NT2/D1 (cell line): ENCODE measurements at regions not wholly inside any gene's neighbourhood (a gene's known extent, or its start where the extent isn't known, plus 50 kb on each side); places are given as distances from the start of the nearest gene placed in this dataset.

ENCODE experiments used
- DNase-seq: peaks from one replicate; pipeline ENCODE4 v3.0.0-alpha.2; 2011; ENCODE audit warnings: low read depth, low spot score
- H3K27me3 ChIP-seq: 2 replicates; pipeline ENCODE4 v1.6.0; 2011; ENCODE audit warnings: mild to moderate bottlenecking; ENCODE audit not compliant: insufficient read length, insufficient read depth
- H3K36me3 ChIP-seq: 2 replicates; pipeline ENCODE4 v1.6.1; 2011; ENCODE audit warnings: mild to moderate bottlenecking, low read length, mixed read lengths; ENCODE audit not compliant: insufficient read depth, insufficient read length
- H3K4me1 ChIP-seq: 2 replicates; pipeline ENCODE4 v1.5.1; 2011; ENCODE audit not compliant: insufficient read depth, insufficient read length
- H3K4me3 ChIP-seq: 2 replicates; pipeline ENCODE4 v1.5.1; 2011; ENCODE audit warnings: low read depth; ENCODE audit not compliant: insufficient read length
- H3K9ac ChIP-seq: 2 replicates; pipeline ENCODE4 v1.6.0; 2011; ENCODE audit warnings: low read depth; ENCODE audit not compliant: insufficient read length
- H3K9me3 ChIP-seq: 2 replicates; pipeline ENCODE4 v1.5.1; 2011; ENCODE audit warnings: mild to moderate bottlenecking, low read length; ENCODE audit not compliant: insufficient read depth
- SUZ12 ChIP-seq: IDR thresholded peaks from 2 replicates; pipeline ENCODE4 v1.6.1; 2011; ENCODE audit not compliant: insufficient read length, insufficient read depth; ENCODE audit errors: extremely low read depth
- YY1 ChIP-seq: IDR thresholded peaks from 2 replicates; pipeline ENCODE4 v1.6.1; 2011; ENCODE audit not compliant: insufficient read length, insufficient read depth
- ZNF274 ChIP-seq: IDR thresholded peaks from 2 replicates; pipeline ENCODE4 v1.6.1; 2011; ENCODE audit warnings: mild to moderate bottlenecking, low read depth, low read length

- DNase-seq, result no peak
- H3K36me3 ChIP-seq, result no peaks in the 10 kb centered on the region
- H3K9me3 ChIP-seq, result no peaks in the 10 kb centered on the region
- H3K9ac ChIP-seq, result no peak overlapping the region
- TF ChIP-seq ZNF274 (no peak), YY1 (no peak), SUZ12 (no peak)
- no peak overlapping the region for H3K4me3 ChIP-seq
- no peaks in the 10 kb centered on the region for H3K27me3 ChIP-seq
- H3K4me1 ChIP-seq, result no peaks in the 10 kb centered on the region
These were observed 220.6 kb downstream of the OLFM4 start for GRCh38 chr13:53249236-53249635.

GRCh38 chr13:53250272-53250875 lies 221.8 kb downstream of the OLFM4 start:
- Histone ChIP-seq H3K9me3 (no peaks in the 10 kb centered on the region), H3K4me3 (no peak overlapping the region), H3K9ac (no peak overlapping the region), H3K4me1 (no peaks in the 10 kb centered on the region), H3K27me3 (no peaks in the 10 kb centered on the region), H3K36me3 (no peaks in the 10 kb centered on the region)
- TF ChIP-seq SUZ12, result no peak
- TF ChIP-seq ZNF274, result no peak
- peak; percentile 58 for DNase-seq

- Histone ChIP-seq H3K4me3 (no peak overlapping the region), H3K36me3 (no peaks in the 10 kb centered on the region), H3K4me1 (no peaks in the 10 kb centered on the region), H3K9me3 (no peaks in the 10 kb centered on the region), H3K27me3 (no peaks in the 10 kb centered on the region), H3K9ac (no peak overlapping the region)
- TF ChIP-seq YY1 (no peak), SUZ12 (no peak), ZNF274 (no peak)
- no peak for DNase-seq
These were observed 222.4 kb downstream of the OLFM4 start for GRCh38 chr13:53250977-53251376.

GRCh38 chr13:53254500-53254899 lies 225.9 kb downstream of the OLFM4 start:
- H3K9ac ChIP-seq, result no peak overlapping the region
- H3K36me3 ChIP-seq, result no peaks in the 10 kb centered on the region
- DNase-seq, result no peak
- H3K9me3 ChIP-seq, result no peaks in the 10 kb centered on the region
- TF ChIP-seq ZNF274, result no peak
- TF ChIP-seq YY1, result no peak
- no peak for TF ChIP-seq SUZ12
- no peaks in the 10 kb centered on the region for H3K4me1 ChIP-seq
- no peaks in the 10 kb centered on the region for H3K27me3 ChIP-seq
- no peak overlapping the region for H3K4me3 ChIP-seq

GRCh38 chr13:53255795-53256194 lies 227.2 kb downstream of the OLFM4 start:
- Histone ChIP-seq H3K9ac (no peak overlapping the region), H3K4me1 (no peaks in the 10 kb centered on the region), H3K27me3 (no peaks in the 10 kb centered on the region), H3K9me3 (no peaks in the 10 kb centered on the region), H3K36me3 (no peaks in the 10 kb centered on the region), H3K4me3 (no peak overlapping the region)
- no peak for DNase-seq
- no peak for TF ChIP-seq ZNF274
- TF ChIP-seq SUZ12, result no peak
- TF ChIP-seq YY1, result no peak

- Histone ChIP-seq H3K9me3 (no peaks in the 10 kb centered on the region), H3K4me3 (no peak overlapping the region), H3K9ac (no peak overlapping the region), H3K27me3 (no peaks in the 10 kb centered on the region), H3K36me3 (no peaks in the 10 kb centered on the region), H3K4me1 (no peaks in the 10 kb centered on the region)
- DNase-seq, result no peak
- TF ChIP-seq YY1 (no peak), ZNF274 (no peak), SUZ12 (no peak)
These were observed 232.0 kb downstream of the OLFM4 start for GRCh38 chr13:53260594-53260993.

GRCh38 chr13:53264751-53265385 lies 236.3 kb downstream of the OLFM4 start:
- DNase-seq, result no peak
- H3K27me3 ChIP-seq, result no peaks in the 10 kb centered on the region
- no peak overlapping the region for H3K9ac ChIP-seq
- no peaks in the 10 kb centered on the region for H3K9me3 ChIP-seq
- H3K36me3 ChIP-seq, result no peaks in the 10 kb centered on the region
- no peaks in the 10 kb centered on the region for H3K4me1 ChIP-seq
- no peak for TF ChIP-seq YY1
- TF ChIP-seq SUZ12, result no peak
- TF ChIP-seq ZNF274, result no peak
- no peak overlapping the region for H3K4me3 ChIP-seq
